Amniotic epithelial cell (primary cell): ENCODE measurements at regions not wholly inside any gene's neighbourhood (a gene's known extent, or its start where the extent isn't known, plus 50 kb on each side); places are given as distances from the start of the nearest gene placed in this dataset.
A peak's percentile ranks its signal among the peaks of the same experiment; 100 is the strongest.

Experiments used
- DNase-seq: peaks from one replicate; pipeline ENCODE4 v3.0.0-alpha.2; 2010; ENCODE audit warnings: low read depth

GRCh38 chr14:83455561-83455960 is 1921.9 kb upstream of the SEL1L start:
- no peak for DNase-seq

GRCh38 chr14:83461521-83461920 is 1927.9 kb upstream of the SEL1L start:
- DNase-seq = no peak

GRCh38 chr14:83462759-83463158 is 1929.1 kb upstream of the SEL1L start:
- no peak for DNase-seq

GRCh38 chr14:83463500-83464098 is 1929.9 kb upstream of the SEL1L start:
- DNase-seq = peak; percentile 65

- DNase-seq = peak; percentile 77
Observed at GRCh38 chr14:83467811-83468210, 1934.2 kb upstream of the SEL1L start.

GRCh38 chr14:83470466-83470865 is 1936.8 kb upstream of the SEL1L start:
- no peak for DNase-seq

GRCh38 chr14:83470959-83471695 is 1937.5 kb upstream of the SEL1L start:
- DNase-seq = no peak

GRCh38 chr14:83473416-83474235 is 1940.0 kb upstream of the SEL1L start:
- DNase-seq = peak; percentile 46

GRCh38 chr14:83478741-83479140 is 1945.1 kb upstream of the SEL1L start:
- peak; percentile 59 for DNase-seq

- DNase-seq = peak; percentile 58
Observed at GRCh38 chr14:83483063-83483462, 1949.4 kb upstream of the SEL1L start.

- DNase-seq = peak; percentile 14
Observed at GRCh38 chr14:83485591-83485990, 1951.9 kb upstream of the SEL1L start.

GRCh38 chr14:83491091-83491490 is 1957.4 kb upstream of the SEL1L start:
- DNase-seq = no peak

GRCh38 chr14:83520837-83521236 is 1987.2 kb upstream of the SEL1L start:
- DNase-seq = peak; percentile 9

GRCh38 chr14:83529531-83529930 is 1995.9 kb upstream of the SEL1L start:
- no peak for DNase-seq

- DNase-seq = no peak
Observed at GRCh38 chr14:83533734-83534133, 1996.2 kb upstream of the FLRT2 start.

GRCh38 chr14:83534995-83535394 is 1994.9 kb upstream of the FLRT2 start:
- DNase-seq = no peak

GRCh38 chr14:83535444-83535843 is 1994.5 kb upstream of the FLRT2 start:
- peak; percentile 66 for DNase-seq

- DNase-seq = no peak
Observed at GRCh38 chr14:83541147-83541546, 1988.8 kb upstream of the FLRT2 start.

GRCh38 chr14:83548061-83548839 is 1981.7 kb upstream of the FLRT2 start:
- peak; percentile 52 for DNase-seq

- DNase-seq = peak; percentile 78
Observed at GRCh38 chr14:83556065-83556464, 1973.9 kb upstream of the FLRT2 start.

- peak; percentile 90 for DNase-seq
Observed at GRCh38 chr14:83556746-83557453, 1973.0 kb upstream of the FLRT2 start.
